ENCODE measurements at regions not wholly inside any gene's neighbourhood (a gene's known extent, or its start where the extent isn't known, plus 50 kb on each side); places are given as distances from the start of the nearest gene placed in this dataset.

DNA sequence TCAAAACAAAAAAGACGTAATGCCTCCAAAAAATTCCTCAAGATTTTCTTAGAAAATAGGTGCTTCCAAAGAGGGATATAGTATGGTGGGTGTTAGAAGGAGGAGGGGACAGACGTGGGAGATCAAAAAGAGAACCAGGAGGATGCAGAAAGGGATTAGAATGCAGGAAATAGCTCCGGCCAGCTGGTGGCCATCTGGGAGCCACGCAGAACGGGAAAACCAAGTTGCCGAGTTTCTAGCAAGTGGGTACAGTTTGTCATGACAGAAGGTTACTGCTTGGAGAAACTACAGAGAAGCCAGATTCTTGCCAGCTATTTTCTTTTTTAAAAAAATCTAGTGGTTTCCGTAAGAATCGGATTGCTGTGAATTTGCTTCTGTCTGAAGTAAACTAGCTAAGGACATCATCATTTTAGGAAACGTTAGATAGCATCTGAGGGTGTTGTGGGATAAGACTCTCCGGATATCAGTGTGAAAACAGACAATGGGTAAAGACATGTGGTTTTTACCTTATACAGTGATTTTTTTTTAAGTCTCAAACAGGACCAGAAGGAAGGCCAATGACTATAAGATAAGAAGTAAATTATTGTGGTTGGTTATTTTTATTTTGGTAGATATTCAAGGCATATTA lies 104.9 kb downstream of the HSPH1 start:
- no peak for DNase-seq (ENCODE audit: low read depth)
- TF ChIP-seq, protein P1, sequence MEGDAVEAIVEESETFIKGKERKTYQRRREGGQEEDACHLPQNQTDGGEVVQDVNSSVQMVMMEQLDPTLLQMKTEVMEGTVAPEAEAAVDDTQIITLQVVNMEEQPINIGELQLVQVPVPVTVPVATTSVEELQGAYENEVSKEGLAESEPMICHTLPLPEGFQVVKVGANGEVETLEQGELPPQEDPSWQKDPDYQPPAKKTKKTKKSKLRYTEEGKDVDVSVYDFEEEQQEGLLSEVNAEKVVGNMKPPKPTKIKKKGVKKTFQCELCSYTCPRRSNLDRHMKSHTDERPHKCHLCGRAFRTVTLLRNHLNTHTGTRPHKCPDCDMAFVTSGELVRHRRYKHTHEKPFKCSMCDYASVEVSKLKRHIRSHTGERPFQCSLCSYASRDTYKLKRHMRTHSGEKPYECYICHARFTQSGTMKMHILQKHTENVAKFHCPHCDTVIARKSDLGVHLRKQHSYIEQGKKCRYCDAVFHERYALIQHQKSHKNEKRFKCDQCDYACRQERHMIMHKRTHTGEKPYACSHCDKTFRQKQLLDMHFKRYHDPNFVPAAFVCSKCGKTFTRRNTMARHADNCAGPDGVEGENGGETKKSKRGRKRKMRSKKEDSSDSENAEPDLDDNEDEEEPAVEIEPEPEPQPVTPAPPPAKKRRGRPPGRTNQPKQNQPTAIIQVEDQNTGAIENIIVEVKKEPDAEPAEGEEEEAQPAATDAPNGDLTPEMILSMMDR (conservative IDR thresholded peaks at IDR 0.05; ENCODE audit: low read depth, low read length): no peak
- no peak overlapping the region for H3K4me3 ChIP-seq (ENCODE audit: low read depth, low read length)

DNA sequence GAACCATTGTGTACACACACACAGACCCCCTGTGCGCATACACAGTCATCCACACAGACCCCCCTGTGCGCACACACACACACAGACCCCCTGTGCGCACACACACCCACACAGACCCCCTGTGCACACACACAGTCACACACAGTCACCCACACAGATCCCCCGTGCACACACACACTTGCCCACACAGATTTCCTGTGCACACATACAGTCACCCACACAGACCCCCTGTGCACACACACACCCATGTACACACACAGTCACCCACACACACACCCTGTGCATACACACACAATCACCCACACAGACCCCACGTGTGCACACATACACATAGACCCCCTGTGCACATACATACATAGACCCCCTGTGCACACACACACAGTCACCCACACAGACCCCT lies 106.1 kb downstream of the HSPH1 start:
- DNase-seq (ENCODE audit: low read depth): no peak
- TF ChIP-seq, protein P1 (conservative IDR thresholded peaks at IDR 0.05; ENCODE audit: low read depth, low read length): no peak
- H3K4me3 ChIP-seq (ENCODE audit: low read depth, low read length): no peak overlapping the region

DNA sequence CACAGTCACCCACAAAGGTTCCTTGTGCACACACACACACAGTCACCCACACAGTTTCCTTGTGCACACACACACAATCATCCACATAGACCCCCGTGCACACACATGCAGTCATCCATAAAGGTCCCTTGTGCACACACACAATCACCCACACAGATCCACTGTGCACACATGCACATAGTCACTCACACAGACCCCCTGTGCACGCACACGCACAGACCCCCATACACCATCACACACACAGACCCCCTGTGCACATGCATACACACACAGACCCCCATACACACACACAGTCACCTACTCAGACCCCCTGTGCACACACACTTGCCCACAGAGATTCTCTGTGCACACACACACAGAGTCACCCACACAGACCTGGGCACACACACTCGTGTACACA lies 107.1 kb downstream of the HSPH1 start:
- no peak overlapping the region for H3K4me3 ChIP-seq (ENCODE audit: low read depth, low read length)
- no peak for DNase-seq (ENCODE audit: low read depth)
- TF ChIP-seq, protein P1 (conservative IDR thresholded peaks at IDR 0.05; ENCODE audit: low read depth, low read length): no peak

DNA sequence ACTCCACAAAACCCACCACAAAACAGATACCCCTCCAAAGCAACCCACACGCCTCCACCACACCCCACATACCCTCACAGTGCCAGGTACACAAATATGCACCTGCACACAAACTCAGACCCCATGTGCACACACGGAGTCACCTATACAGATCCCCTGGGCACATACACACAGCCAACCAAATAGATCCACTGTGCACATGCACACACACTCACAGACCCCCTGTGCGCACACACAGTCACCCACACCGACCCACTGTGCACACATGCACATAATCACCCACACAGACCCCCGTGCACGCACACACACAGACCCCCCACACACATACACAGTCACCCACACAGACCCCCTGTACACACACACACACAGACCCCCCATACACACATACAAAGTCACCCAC lies 107.8 kb downstream of the HSPH1 start:
- DNase-seq (ENCODE audit: low read depth): no peak
- TF ChIP-seq, protein P1 (conservative IDR thresholded peaks at IDR 0.05; ENCODE audit: low read depth, low read length): no peak
- H3K4me3 ChIP-seq (ENCODE audit: low read depth, low read length): no peak overlapping the region

DNA sequence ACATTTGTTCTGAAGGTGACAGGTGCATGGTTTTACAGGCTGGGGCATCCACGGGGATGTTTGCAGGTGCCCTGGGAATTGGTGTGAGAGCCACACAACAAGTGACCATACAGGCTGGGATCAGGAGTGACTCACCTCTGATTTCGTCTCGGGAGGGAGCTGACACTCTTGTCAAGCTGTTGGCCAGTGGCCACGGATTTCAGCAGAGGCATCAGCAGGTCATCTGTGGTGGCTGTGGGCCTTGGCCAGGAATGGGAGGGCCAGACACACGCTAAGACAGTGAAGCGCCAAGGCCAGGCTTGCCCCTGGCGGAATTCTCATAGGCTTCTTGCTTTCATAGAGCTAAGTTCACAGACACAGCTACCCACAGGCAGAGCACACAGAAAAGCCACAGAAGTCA lies 108.6 kb downstream of the HSPH1 start:
- no peak overlapping the region for H3K4me3 ChIP-seq (ENCODE audit: low read depth, low read length)
- no peak for DNase-seq (ENCODE audit: low read depth)
- TF ChIP-seq, protein P1 (conservative IDR thresholded peaks at IDR 0.05; ENCODE audit: low read depth, low read length): no peak

DNA sequence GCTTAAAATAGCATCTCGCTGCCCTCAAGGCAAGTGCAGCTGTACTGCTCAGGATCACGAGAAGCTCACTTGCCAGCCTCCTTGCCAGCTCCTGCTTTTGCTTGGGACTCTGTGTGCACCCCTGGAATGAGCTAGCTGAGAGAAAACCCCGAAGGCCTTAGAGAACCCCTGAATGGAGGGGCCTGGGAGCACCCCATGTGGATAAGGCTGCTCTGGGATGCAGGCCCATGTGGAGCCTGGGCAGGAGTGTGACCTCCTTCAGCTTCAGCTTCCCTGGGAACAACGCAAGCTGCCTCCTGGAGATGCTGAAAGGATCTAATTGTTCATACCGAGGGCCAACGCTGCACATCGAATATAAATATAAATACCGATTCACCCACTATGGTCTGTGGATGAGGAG lies 109.2 kb downstream of the HSPH1 start:
- no peak overlapping the region for H3K4me3 ChIP-seq (ENCODE audit: low read depth, low read length)
- DNase-seq (ENCODE audit: low read depth): no peak
- TF ChIP-seq, protein P1 (conservative IDR thresholded peaks at IDR 0.05; ENCODE audit: low read depth, low read length): no peak

DNA sequence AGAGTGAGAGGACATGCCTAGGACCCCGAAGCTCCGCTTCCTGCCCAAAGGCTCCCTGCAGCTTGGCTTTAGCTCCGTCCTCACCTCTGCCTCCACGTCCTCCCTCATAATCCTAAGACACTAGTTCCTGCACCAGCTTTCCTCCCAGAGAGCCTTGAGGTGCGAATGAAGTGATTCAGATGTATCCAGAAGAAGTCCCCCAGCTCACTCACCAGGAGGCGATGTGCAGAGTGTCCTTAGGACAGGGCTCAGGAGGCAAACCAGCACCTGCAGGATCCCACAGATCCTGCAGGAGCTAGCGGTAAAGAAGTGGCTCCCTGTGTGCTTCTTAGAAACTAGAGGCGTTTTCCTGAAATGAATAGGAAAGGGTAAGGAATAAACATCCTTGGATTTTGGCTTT lies 109.7 kb downstream of the HSPH1 start:
- no peak for DNase-seq (ENCODE audit: low read depth)
- TF ChIP-seq, protein P1 (conservative IDR thresholded peaks at IDR 0.05; ENCODE audit: low read depth, low read length): peak; percentile 14
- H3K4me3 ChIP-seq (ENCODE audit: low read depth, low read length): no peak overlapping the region

Measured in epithelial cell of proximal tubule (primary cell).